ENCODE measurements at regions not wholly inside any gene's neighbourhood (a gene's known extent, or its start where the extent isn't known, plus 50 kb on each side); places are given as distances from the start of the nearest gene placed in this dataset.

DNA sequence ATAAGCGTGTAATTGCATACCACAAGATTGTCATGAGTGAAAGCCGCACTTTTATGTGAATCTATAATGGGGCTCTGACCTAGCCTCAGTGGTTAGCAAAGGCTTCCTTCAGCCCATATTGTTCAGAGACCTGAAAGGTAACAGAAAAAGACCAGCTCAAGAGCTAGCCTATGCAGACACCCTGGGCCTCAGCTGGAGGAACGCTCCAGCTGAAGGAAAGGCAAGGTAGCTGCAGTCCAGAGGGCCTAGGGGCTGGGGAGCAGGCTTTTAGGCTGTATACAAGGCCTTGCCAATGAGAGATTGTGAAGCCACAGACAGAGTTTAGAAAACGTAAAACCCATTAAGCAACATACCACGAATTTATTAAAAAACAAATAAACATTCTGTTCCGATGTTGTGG lies 246.6 kb upstream of the GHITM start:
- Histone ChIP-seq H3F3A (ENCODE audit: insufficient read depth, low read depth) (no peaks in the 10 kb centered on the region), H3K9me2 (ENCODE audit: insufficient read depth) (no peaks in the 10 kb centered on the region), H3K27me3 (ENCODE audit: insufficient read depth, low read depth) (peaks cover 11% of the 10 kb centered on the region; the same call in 1 of the 2 replicates), H3K79me2 (ENCODE audit: low read depth) (no peaks in the 10 kb centered on the region), H3K27ac (no peak overlapping the region), H2AFZ (no peak overlapping the region), H4K20me1 (ENCODE audit: insufficient read depth) (no peaks in the 10 kb centered on the region), H3K4me2 (no peak overlapping the region), H3K4me1 (replicated peaks; ENCODE audit: insufficient read depth) (no peaks in the 10 kb centered on the region), H3K4me3 (no peak overlapping the region), H3K36me3 (ENCODE audit: low read depth) (no peaks in the 10 kb centered on the region), H3K9me3 (ENCODE audit: insufficient read depth, low read depth) (no peaks in the 10 kb centered on the region)
- BruUV-seq (replicated peaks), result no TSS peak
- CTCF ChIA-PET, result no interaction called here
- POLR2A ChIA-PET (ENCODE audit: unreplicated experiment), result no interaction called here
- TF ChIP-seq EZH2 (IDR thresholded peaks at IDR 0.05; ENCODE audit: low read depth) (no peak), CTCF (conservative IDR thresholded peaks at IDR 0.05) (no peak)
- DNase-seq, result no peak
- intact Hi-C loops (cut with micrococcal nuclease; ENCODE audit: unreplicated experiment), result no loop called here

GRCh38 chr10:83896219-83896618 lies 243.1 kb upstream of the GHITM start:
- Histone ChIP-seq H3K4me1 (replicated peaks; ENCODE audit: insufficient read depth) (no peaks in the 10 kb centered on the region), H2AFZ (no peak overlapping the region), H3K9me2 (ENCODE audit: insufficient read depth) (no peaks in the 10 kb centered on the region), H3K79me2 (ENCODE audit: low read depth) (no peaks in the 10 kb centered on the region), H3K9me3 (ENCODE audit: insufficient read depth, low read depth) (no peaks in the 10 kb centered on the region), H3K36me3 (ENCODE audit: low read depth) (no peaks in the 10 kb centered on the region), H3K4me3 (no peak overlapping the region), H3K27ac (no peak overlapping the region), H3K4me2 (no peak overlapping the region), H3F3A (ENCODE audit: insufficient read depth, low read depth) (no peaks in the 10 kb centered on the region), H4K20me1 (ENCODE audit: insufficient read depth) (no peaks in the 10 kb centered on the region; the same call in 1 of the 2 replicates), H3K27me3 (ENCODE audit: insufficient read depth, low read depth) (peaks cover 11% of the 10 kb centered on the region; the same call in 1 of the 2 replicates)
- TF ChIP-seq CTCF (conservative IDR thresholded peaks at IDR 0.05) (no peak), EZH2 (IDR thresholded peaks at IDR 0.05; ENCODE audit: low read depth) (no peak)
- CTCF ChIA-PET, result no interaction called here
- no peak for DNase-seq
- BruUV-seq (replicated peaks), result no TSS peak
- POLR2A ChIA-PET (ENCODE audit: unreplicated experiment), result no interaction called here
- intact Hi-C loops (cut with micrococcal nuclease; ENCODE audit: unreplicated experiment), result no loop called here

DNA sequence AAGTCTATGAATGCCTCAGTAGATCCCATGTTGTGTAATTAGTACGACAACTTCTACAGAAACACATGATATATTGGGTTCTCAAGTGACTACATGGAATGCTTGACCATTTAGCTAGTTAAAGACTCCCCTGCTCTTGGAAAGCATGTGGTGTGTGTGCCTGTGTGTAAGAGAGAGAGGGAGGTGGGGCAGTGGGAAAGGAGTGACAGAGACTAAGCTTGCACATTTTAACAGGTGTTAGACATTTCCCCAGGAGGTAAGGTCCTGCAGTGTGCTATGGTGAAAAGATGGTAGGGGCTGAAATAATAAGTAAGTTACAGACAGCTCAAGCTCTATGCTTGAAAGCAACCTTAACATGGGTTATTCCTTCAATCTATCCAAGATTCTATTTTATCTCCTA lies 241.7 kb upstream of the GHITM start:
- Histone ChIP-seq H3K4me2 (no peak overlapping the region), H2AFZ (no peak overlapping the region), H3K4me1 (replicated peaks; ENCODE audit: insufficient read depth) (no peaks in the 10 kb centered on the region), H3K9me2 (ENCODE audit: insufficient read depth) (no peaks in the 10 kb centered on the region), H3K79me2 (ENCODE audit: low read depth) (no peaks in the 10 kb centered on the region), H3K4me3 (no peak overlapping the region), H4K20me1 (ENCODE audit: insufficient read depth) (no peaks in the 10 kb centered on the region; the same call in 1 of the 2 replicates), H3K27ac (no peak overlapping the region), H3K9me3 (ENCODE audit: insufficient read depth, low read depth) (no peaks in the 10 kb centered on the region), H3F3A (ENCODE audit: insufficient read depth, low read depth) (no peaks in the 10 kb centered on the region), H3K36me3 (ENCODE audit: low read depth) (no peaks in the 10 kb centered on the region), H3K27me3 (ENCODE audit: insufficient read depth, low read depth) (peaks cover 9% of the 10 kb centered on the region; the same call in 1 of the 2 replicates)
- intact Hi-C loops (cut with micrococcal nuclease; ENCODE audit: unreplicated experiment), result no loop called here
- no peak for TF ChIP-seq CTCF (conservative IDR thresholded peaks at IDR 0.05)
- ChIA-PET CTCF (no interaction called here), POLR2A (ENCODE audit: unreplicated experiment) (no interaction called here)
- BruUV-seq (replicated peaks), result no TSS peak
- no peak for DNase-seq
